CD4-positive, alpha-beta memory T cell (primary cell): ENCODE measurements at regions not wholly inside any gene's neighbourhood (a gene's known extent, or its start where the extent isn't known, plus 50 kb on each side); places are given as distances from the start of the nearest gene placed in this dataset.
"Not testable (repeated sequence)": the region's sequence is repeated elsewhere in the genome, so short reads cannot be mapped to it uniquely, and the experiment has no call there.

ENCODE experiments used
- CTCF ChIA-PET: fragments of 350-600 bp; sonication (Branson Sonifier 250); formaldehyde crosslinking; loops from one replicate; lab custom pipeline; 2021; ENCODE audit warnings: inconsistent platforms; ENCODE audit not compliant: partially characterized antibody; lab: Charles Lee
- POLR2A ChIA-PET: fragments of 350-600 bp; sonication (Branson Sonifier 250); formaldehyde crosslinking; loops from one replicate; lab custom pipeline; 2021; ENCODE audit not compliant: partially characterized antibody; lab: Charles Lee
- DNase-seq, 5 donors: peaks; one replicate each; pipeline versions ENCODE4 v3.0.0 to v3.0.0-alpha.2; 2020 to 2022; ENCODE audit warnings: mixed read lengths in 1 of 5
- H3K27ac ChIP-seq: one replicate; pipeline ENCODE4 v1.7.0; 2013; ENCODE audit warnings: low read depth, low read length
- H3K27me3 ChIP-seq: 2 replicates; pipeline ENCODE4 v1.7.0; 2013; ENCODE audit warnings: mild to moderate bottlenecking, low read length, moderate library complexity; ENCODE audit not compliant: insufficient read depth
- H3K36me3 ChIP-seq: 2 replicates; pipeline ENCODE4 v1.7.0; 2013; ENCODE audit warnings: mild to moderate bottlenecking, low read length, moderate library complexity; ENCODE audit not compliant: insufficient read depth
- H3K4me1 ChIP-seq: 2 replicates; pipeline ENCODE4 v1.7.0; 2013; ENCODE audit warnings: mild to moderate bottlenecking, low read length, moderate library complexity; ENCODE audit not compliant: insufficient read depth
- H3K4me3 ChIP-seq, 2 donors: one replicate each; pipeline ENCODE4 v1.7.0; 2013; ENCODE audit warnings: low read length in 2 of 2, mild to moderate bottlenecking in 1 of 2
- H3K9me3 ChIP-seq, 2 donors: one replicate each; pipeline ENCODE4 v1.7.0; 2013; ENCODE audit warnings: low read length in 2 of 2, control low read depth in 1 of 2; ENCODE audit not compliant: control insufficient read depth in 1 of 2
- H3K27ac Mint-ChIP-seq, 7 donors: one replicate each; pipeline ENCODE4 v1.8.0; 2020 to 2021; ENCODE audit warnings: mixed read lengths in 7 of 7, mild to moderate bottlenecking in 6 of 7, inconsistent platforms in 3 of 7, moderate library complexity in 3 of 7
- H3K27me3 Mint-ChIP-seq, 2 donors: one replicate each; pipeline ENCODE4 v1.8.0; 2020 to 2021; ENCODE audit warnings: mixed read lengths in 2 of 2
- H3K36me3 Mint-ChIP-seq, 2 donors: one replicate each; pipeline ENCODE4 v1.8.0; 2020 to 2021; ENCODE audit warnings: mixed read lengths in 2 of 2, inconsistent platforms in 1 of 2, mild to moderate bottlenecking in 1 of 2
- H3K4me1 Mint-ChIP-seq, 4 donors: one replicate each; pipeline ENCODE4 v1.8.0; 2020 to 2021; ENCODE audit warnings: mixed read lengths in 4 of 4, mild to moderate bottlenecking in 1 of 4
- H3K4me3 Mint-ChIP-seq, 8 donors: one replicate each; pipeline ENCODE4 v1.8.0; 2020 to 2021; ENCODE audit warnings: mixed read lengths in 8 of 8, mild to moderate bottlenecking in 7 of 8, moderate library complexity in 6 of 8, inconsistent platforms in 3 of 8
- H3K9me3 Mint-ChIP-seq, 8 donors: one replicate each; pipeline ENCODE4 v1.8.0; 2020 to 2021; ENCODE audit warnings: mixed read lengths in 8 of 8, mild to moderate bottlenecking in 5 of 8, inconsistent platforms in 3 of 8, moderate library complexity in 1 of 8
- intact Hi-C: fragments of 100-400 bp; cut with micrococcal nuclease; formaldehyde crosslinking; loops from one replicate; pipeline ENCODE4 v1.15.1; 2023

GRCh38 chr11:92460213-92460612 lies 235.6 kb downstream of the FAT3 start:
- intact Hi-C loops: no loop called here
- H3K36me3 Mint-ChIP-seq: no peaks in the 10 kb centered on the region
- no peaks in the 10 kb centered on the region for H3K9me3 ChIP-seq
- H3K36me3 ChIP-seq: no peaks in the 10 kb centered on the region
- no peak overlapping the region for H3K27ac ChIP-seq
- H3K4me1 Mint-ChIP-seq: peaks cover 0 to 2% (median 0%) of the 10 kb centered on the region in 4 donors
- no peaks in the 10 kb centered on the region for H3K27me3 Mint-ChIP-seq
- H3K9me3 Mint-ChIP-seq: peaks cover 0 to 5% (median under 1%) of the 10 kb centered on the region in 8 donors
- H3K4me3 Mint-ChIP-seq: no peak overlapping the region
- no peak overlapping the region for H3K27ac Mint-ChIP-seq
- DNase-seq: no peak
- H3K4me1 ChIP-seq: no peaks in the 10 kb centered on the region
- no peak overlapping the region for H3K4me3 ChIP-seq
- no peaks in the 10 kb centered on the region for H3K27me3 ChIP-seq
- ChIA-PET CTCF (no interaction called here), POLR2A (no interaction called here)

- Histone ChIP-seq H3K4me3 (no peak overlapping the region), H3K4me1 (no peaks in the 10 kb centered on the region), H3K9me3 (no peaks in the 10 kb centered on the region), H3K27ac (no peak overlapping the region), H3K36me3 (no peaks in the 10 kb centered on the region), H3K27me3 (no peaks in the 10 kb centered on the region)
- Mint-ChIP-seq H3K27ac (no peak overlapping the region), H3K36me3 (no peaks in the 10 kb centered on the region), H3K9me3 (peaks cover 0 to 5% (median under 1%) of the 10 kb centered on the region in 8 donors), H3K4me3 (no peak overlapping the region), H3K4me1 (peaks cover 0 to 2% (median 0%) of the 10 kb centered on the region in 4 donors), H3K27me3 (no peaks in the 10 kb centered on the region)
- no peak for DNase-seq
- intact Hi-C loops: no loop called here
- POLR2A ChIA-PET: no interaction called here
- CTCF ChIA-PET: no interaction called here
These were observed 236.8 kb downstream of the FAT3 start for GRCh38 chr11:92461447-92461846.

DNA sequence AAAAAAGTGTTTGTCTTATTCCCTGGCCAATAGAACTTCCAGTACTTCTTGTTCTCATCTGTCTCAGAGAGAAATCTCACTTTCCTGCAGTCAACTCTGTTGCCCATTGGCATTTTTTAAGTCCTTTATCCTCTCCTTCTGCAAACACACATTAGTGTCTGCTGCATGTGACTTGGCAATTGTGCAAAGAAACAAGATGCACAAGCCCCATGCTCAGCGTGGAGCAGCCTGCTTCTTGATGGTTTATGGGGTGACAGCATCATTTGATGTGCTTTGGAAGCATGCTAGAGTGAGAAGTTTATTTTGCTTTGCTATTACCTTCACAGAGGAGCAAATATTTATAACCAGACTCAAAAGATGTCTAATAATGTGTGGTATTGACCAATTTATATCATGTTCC lies 238.2 kb downstream of the FAT3 start:
- Histone ChIP-seq H3K27me3 (no peaks in the 10 kb centered on the region), H3K4me1 (no peaks in the 10 kb centered on the region), H3K4me3 (no peak overlapping the region), H3K27ac (no peak overlapping the region), H3K36me3 (no peaks in the 10 kb centered on the region), H3K9me3 (no peaks in the 10 kb centered on the region)
- no peaks in the 10 kb centered on the region for H3K36me3 Mint-ChIP-seq
- H3K27ac Mint-ChIP-seq: no peak overlapping the region
- no peak overlapping the region for H3K4me3 Mint-ChIP-seq
- POLR2A ChIA-PET: no interaction called here
- CTCF ChIA-PET: no interaction called here
- H3K27me3 Mint-ChIP-seq: no peaks in the 10 kb centered on the region
- peaks cover 0 to 4% (median 1%) of the 10 kb centered on the region in 8 donors for H3K9me3 Mint-ChIP-seq
- H3K4me1 Mint-ChIP-seq: peaks cover 0 to 2% (median 0%) of the 10 kb centered on the region in 4 donors
- no peak for DNase-seq
- intact Hi-C loops: no loop called here

DNA sequence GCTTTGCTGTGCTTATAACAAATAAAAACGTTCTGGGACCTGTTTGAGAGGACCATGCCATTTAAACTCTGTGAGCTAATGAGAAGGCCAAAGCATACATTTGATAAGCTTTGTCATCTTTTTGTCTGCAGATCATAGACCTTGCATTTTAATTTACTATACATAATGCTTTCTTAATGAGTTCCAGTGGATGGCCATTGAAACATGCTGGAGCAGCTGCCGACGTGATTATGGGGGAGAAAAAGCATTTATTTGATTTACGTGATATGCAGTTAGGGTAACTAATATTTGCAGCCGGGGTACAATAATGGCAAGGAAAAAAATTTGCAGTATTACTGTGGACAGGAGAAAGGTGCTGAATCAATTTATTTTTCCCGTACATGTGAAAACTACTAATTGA lies 240.2 kb downstream of the FAT3 start:
- Mint-ChIP-seq H3K9me3 (peaks cover 0 to 7% (median 0%) of the 10 kb centered on the region in 8 donors), H3K36me3 (no peaks in the 10 kb centered on the region), H3K27me3 (no peaks in the 10 kb centered on the region), H3K4me3 (no peak overlapping the region), H3K4me1 (peaks cover 0 to 2% (median 0%) of the 10 kb centered on the region in 4 donors), H3K27ac (no peak overlapping the region)
- H3K27ac ChIP-seq: no peak overlapping the region
- no peaks in the 10 kb centered on the region for H3K4me1 ChIP-seq
- ChIA-PET CTCF (no interaction called here), POLR2A (no interaction called here)
- no peak for DNase-seq
- no peaks in the 10 kb centered on the region for H3K36me3 ChIP-seq
- intact Hi-C loops: no loop called here
- no peaks in the 10 kb centered on the region for H3K27me3 ChIP-seq
- H3K9me3 ChIP-seq: no peaks in the 10 kb centered on the region
- H3K4me3 ChIP-seq: no peak overlapping the region

DNA sequence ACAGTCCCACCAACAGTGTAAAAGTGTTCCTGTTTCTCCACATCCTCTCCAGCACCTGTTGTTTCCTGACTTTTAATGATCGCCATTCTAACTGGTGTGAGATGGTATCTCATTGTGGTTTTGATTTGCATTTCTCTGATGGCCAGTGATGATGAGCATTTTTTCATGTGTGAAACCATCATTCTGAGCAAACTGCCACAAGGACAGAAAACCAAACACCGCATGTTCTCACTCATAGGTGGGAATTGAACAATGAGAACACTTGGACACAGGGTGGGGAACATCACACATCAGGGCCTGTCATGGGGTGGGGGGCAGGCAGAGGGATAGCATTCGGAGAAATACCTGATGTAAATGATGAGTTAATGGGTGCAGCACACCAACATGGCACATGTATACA lies 240.8 kb downstream of the FAT3 start:
- H3K4me3 ChIP-seq, H3K4me3 Mint-ChIP-seq, H3K4me1 Mint-ChIP-seq, H3K36me3 Mint-ChIP-seq, H3K9me3 Mint-ChIP-seq, H3K36me3 ChIP-seq, DNase-seq, H3K27ac Mint-ChIP-seq, POLR2A ChIA-PET, CTCF ChIA-PET, intact Hi-C loops, H3K4me1 ChIP-seq, H3K27me3 Mint-ChIP-seq, H3K27me3 ChIP-seq, H3K27ac ChIP-seq, H3K9me3 ChIP-seq: not testable (repeated sequence)

- H3K4me3 Mint-ChIP-seq: no peak overlapping the region
- DNase-seq: no peak
- no peak overlapping the region for H3K27ac ChIP-seq
These were observed 249.1 kb downstream of the FAT3 start for GRCh38 chr11:92473736-92474135.

DNA sequence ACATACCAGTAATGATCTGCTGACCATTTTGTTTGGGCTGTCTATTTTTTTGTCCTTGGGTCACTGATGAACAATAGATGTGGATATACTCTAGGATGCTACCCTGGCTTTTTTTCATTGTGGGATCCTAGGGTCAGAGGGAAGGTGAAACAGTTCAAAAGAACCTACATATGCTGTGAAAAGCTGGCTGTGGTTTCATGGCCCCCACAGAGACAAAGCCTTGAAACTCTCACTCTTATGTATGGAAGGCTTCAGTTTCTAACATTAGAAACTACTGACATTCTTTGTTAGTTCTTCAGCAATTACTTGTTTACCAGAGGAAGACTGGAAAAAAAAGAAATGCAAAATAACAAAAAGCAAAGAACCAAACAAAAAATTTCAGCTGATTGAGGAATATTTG lies 250.7 kb downstream of the FAT3 start:
- POLR2A ChIA-PET: no interaction called here

More at GRCh38 chr11:92473736-92474135, 249.1 kb downstream of the FAT3 start:
- no peaks in the 10 kb centered on the region for H3K36me3 ChIP-seq
- ChIA-PET CTCF (no interaction called here), POLR2A (no interaction called here)
- H3K27me3 ChIP-seq: no peaks in the 10 kb centered on the region
- no peaks in the 10 kb centered on the region for H3K4me1 Mint-ChIP-seq
- no peak overlapping the region for H3K27ac Mint-ChIP-seq
- H3K27me3 Mint-ChIP-seq: peaks cover 0 to 1% of the 10 kb centered on the region in 2 donors
- H3K36me3 Mint-ChIP-seq: no peaks in the 10 kb centered on the region
- no peaks in the 10 kb centered on the region for H3K4me1 ChIP-seq
- intact Hi-C loops: no loop called here
- no peak overlapping the region for H3K4me3 ChIP-seq
- H3K9me3 ChIP-seq: no peaks in the 10 kb centered on the region
- peaks cover 0 to 8% (median 0%) of the 10 kb centered on the region in 8 donors for H3K9me3 Mint-ChIP-seq

DNA sequence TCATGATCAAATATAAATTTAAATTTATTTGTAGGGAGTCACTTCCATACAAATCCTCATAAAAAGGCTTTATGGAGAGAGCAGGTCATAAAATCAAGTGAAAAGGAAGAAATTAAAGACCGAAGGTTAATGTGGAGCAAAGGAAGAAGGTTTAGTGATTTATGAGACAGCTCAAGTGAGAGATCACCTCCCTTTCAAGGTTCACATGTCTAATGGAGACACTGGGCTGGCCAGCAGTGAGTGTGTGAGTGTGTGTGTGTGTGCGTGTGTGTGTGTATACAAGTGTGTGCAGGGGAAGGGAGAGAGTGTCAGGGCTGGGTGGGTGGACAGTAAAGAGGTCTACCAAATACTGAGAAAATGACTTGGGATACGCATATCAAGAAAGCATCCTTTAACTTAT lies 251.2 kb downstream of the FAT3 start:
- POLR2A ChIA-PET: no interaction called here
- H3K9me3 Mint-ChIP-seq: peaks cover 0 to 8% (median 0%) of the 10 kb centered on the region in 8 donors
- no peaks in the 10 kb centered on the region for H3K4me1 Mint-ChIP-seq
- Histone ChIP-seq H3K27ac (no peak overlapping the region), H3K9me3 (no peaks in the 10 kb centered on the region), H3K36me3 (no peaks in the 10 kb centered on the region), H3K4me3 (no peak overlapping the region), H3K27me3 (no peaks in the 10 kb centered on the region), H3K4me1 (no peaks in the 10 kb centered on the region)
- DNase-seq: no peak
- intact Hi-C loops: no loop called here
- peaks cover 0 to 1% of the 10 kb centered on the region in 2 donors for H3K27me3 Mint-ChIP-seq
- H3K36me3 Mint-ChIP-seq: no peaks in the 10 kb centered on the region
- H3K27ac Mint-ChIP-seq: no peak overlapping the region
- CTCF ChIA-PET: no interaction called here
- H3K4me3 Mint-ChIP-seq: no peak overlapping the region

More for the DNA sequence above, 250.7 kb downstream of the FAT3 start:
- intact Hi-C loops: no loop called here
- Histone ChIP-seq H3K4me3 (no peak overlapping the region), H3K27ac (no peak overlapping the region), H3K36me3 (no peaks in the 10 kb centered on the region), H3K9me3 (no peaks in the 10 kb centered on the region), H3K27me3 (no peaks in the 10 kb centered on the region), H3K4me1 (no peaks in the 10 kb centered on the region)
- H3K27ac Mint-ChIP-seq: no peak overlapping the region
- H3K27me3 Mint-ChIP-seq: peaks cover 0 to 1% of the 10 kb centered on the region in 2 donors
- DNase-seq: no peak
- peaks cover 0 to 8% (median 0%) of the 10 kb centered on the region in 8 donors for H3K9me3 Mint-ChIP-seq
- no peak overlapping the region for H3K4me3 Mint-ChIP-seq
- H3K4me1 Mint-ChIP-seq: no peaks in the 10 kb centered on the region
- H3K36me3 Mint-ChIP-seq: no peaks in the 10 kb centered on the region
- CTCF ChIA-PET: no interaction called here
